ENCODE measurements at regions not wholly inside any gene's neighbourhood (a gene's known extent, or its start where the extent isn't known, plus 50 kb on each side); places are given as distances from the start of the nearest gene placed in this dataset.

DNA sequence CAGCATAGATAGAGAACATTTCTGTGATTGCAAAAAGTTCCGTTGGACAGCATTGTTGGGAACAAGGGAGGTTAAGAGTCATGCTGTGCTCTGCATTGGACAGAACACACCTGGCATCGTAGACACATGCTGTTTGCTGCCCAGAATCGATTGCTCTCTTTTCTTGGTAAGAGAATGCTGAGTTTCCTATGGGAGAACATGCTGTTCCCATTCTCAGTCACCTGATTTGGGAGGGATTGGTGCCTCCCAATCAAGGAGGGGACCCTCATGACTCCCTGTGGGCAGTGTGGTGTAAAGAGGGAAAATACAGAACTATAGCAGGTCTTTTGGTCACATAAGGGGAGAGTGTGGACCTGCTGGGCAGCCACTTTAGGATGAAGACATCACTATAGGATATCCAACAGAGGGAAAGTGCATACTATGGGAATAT, 555.4 kb upstream of the CLINT1 start:
- DNase-seq (ENCODE audit: low read depth in 4 of 4, low spot score in 3 of 4), result no peak

DNA sequence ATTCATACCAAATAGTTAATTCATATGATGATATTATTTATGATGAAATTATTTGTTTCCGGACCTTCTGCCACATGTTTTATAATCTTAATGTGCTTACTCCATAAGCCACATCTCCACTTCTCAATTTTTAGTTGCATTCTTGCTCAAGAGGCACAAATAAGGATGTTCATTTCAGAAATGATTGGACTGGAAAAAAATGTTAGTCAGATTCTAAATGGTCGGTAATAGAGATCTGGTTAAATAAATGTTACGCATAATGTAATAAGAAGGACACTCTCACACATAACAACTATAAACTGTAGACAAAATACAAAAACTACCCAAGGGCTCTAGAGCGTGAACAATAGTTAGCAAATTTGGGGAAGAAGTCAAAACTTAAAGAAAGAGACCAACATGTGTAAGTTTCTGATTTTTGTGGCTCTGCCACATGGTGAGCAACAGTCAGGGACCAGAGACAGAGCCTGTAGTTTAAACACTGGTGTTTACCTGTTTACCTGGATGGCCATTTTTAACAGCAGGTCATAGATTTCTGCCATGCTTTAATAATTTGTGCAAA, 554.3 kb upstream of the CLINT1 start:
- DNase-seq (ENCODE audit: low read depth in 4 of 4, low spot score in 3 of 4), result no peak

- no peak for DNase-seq (ENCODE audit: low read depth in 4 of 4, low spot score in 3 of 4)
Observed at GRCh38 chr5:158410976-158411375, 552.0 kb upstream of the CLINT1 start.

GRCh38 chr5:158409507-158409906, 550.6 kb upstream of the CLINT1 start:
- DNase-seq (ENCODE audit: low read depth in 4 of 4, low spot score in 3 of 4), result no peak

GRCh38 chr5:158407824-158408195, 548.9 kb upstream of the CLINT1 start:
- DNase-seq (ENCODE audit: low read depth in 4 of 4, low spot score in 3 of 4), result no peak

- no peak for DNase-seq (ENCODE audit: low read depth in 4 of 4, low spot score in 3 of 4)
Observed at GRCh38 chr5:158406884-158407823, 548.2 kb upstream of the CLINT1 start.

DNA sequence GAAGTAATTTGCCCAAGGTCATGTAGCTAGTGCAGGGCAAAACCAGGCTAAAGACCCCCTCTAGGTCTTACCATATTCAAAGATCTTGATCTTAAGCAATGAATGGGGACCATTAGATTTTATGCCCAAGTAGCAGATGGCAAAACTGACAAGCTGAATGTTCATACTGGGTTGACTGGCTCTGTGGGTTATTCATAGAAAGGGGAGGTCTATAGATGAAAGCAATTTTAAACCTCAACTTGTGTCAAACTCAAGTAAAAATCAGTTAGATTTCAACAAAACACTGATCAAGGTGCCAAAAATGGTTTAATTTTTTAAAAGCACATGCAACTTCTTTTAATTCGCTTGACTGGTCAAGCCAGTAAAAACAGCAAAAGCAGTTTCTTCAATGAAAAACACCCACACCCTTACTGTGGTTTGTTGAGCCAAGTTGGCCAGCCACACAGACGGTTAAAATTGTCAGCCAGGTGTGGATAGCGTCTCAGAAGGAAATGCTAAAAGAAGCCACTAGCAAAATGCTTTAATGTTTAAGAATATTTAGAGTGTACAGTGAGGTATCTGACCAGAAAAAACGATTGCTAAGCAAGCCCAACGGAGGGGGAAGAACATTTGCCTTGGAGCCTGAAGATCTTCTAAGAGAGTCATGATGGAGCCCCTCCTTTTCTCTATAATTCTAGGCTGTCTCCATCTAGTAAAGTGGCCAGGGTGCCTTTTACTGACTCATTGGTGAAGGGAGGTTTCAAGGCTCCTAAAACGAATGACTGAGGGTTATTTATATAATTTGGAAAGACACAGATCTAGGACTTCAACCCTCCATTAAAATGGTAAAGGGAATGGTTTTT, 539.6 kb upstream of the CLINT1 start:
- DNase-seq (ENCODE audit: low read depth in 4 of 4, low spot score in 3 of 4), result no peak

DNA sequence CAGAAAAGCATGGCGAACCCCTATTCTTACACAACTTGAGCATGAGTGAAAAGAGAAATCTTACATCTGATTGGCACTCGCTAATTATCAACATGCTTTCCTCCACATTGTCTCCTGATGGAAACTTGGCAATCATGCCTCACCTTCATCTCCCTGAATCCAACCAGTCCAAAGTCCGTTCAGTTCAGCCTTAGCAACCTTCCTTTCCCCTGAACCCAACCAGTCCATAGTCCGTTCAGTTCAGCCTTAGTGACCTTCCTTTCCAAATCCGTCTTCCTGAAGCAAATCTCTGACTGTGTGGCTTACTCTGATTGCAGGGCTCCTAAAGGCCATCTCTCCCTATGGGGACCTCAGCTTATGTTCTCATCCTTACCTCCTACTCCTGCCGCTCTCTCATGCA, 538.3 kb upstream of the CLINT1 start:
- DNase-seq (ENCODE audit: low read depth in 4 of 4, low spot score in 3 of 4), result no peak

- DNase-seq (ENCODE audit: low read depth in 4 of 4, low spot score in 3 of 4), result no peak
Observed at GRCh38 chr5:158394102-158394501, 535.2 kb upstream of the CLINT1 start.

DNA sequence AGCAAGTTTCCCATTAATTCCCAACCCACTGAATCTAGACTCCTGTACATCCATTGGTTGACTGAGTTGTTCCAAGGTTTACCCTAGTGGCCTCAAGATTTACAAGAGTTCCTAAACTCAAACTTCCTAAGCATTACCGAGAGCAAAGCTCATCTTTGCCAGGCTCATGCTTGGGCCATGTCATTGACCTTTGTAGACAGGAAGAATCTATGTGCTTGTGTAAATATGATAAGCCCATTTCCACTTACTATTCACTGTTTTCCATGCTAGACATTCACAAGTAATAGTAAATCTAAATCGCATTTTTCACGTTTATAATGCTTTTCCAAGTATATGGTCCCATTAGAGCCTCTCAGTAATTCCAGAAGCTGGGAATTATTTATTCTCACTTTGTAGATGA, 534.5 kb upstream of the CLINT1 start:
- no peak for DNase-seq (ENCODE audit: low read depth in 4 of 4, low spot score in 3 of 4)

DNA sequence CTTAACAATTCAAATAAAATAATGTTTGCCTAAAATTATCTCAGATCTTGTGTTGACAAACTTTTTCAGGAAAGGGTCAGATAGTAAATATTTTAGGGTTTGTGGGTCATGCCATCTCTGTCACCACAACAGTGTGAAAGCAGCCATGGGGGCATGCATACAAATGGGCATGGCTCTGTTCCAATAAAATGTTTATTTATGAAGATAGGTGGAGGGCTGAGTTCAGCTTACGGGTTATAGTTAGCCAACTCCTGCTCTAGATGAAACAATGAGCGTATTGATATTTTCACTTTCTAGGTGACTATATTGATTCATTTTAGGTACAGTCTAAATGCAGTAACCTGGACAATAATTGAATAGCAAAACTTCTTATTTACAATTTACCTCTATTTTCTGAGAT, 533.8 kb upstream of the CLINT1 start:
- DNase-seq (ENCODE audit: low read depth in 4 of 4, low spot score in 3 of 4), result no peak

DNA sequence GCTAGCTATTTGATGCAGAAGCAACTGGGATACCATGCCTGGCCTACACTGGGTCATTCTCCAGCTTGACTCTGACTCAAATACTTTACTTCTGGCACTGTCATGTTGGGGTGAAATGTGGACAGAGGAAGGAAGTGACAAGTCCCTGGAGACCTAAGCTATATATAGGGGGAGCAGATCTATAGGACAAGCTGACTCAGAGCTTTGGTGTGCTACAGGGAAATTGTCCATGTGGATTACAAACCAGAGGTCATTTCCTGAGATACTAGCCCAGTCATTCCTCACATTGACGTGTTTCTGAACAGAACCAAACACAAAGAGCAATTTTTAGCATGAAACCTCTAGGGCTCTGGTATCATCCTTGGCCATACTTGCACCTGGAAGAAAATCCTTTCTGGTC, 531.6 kb upstream of the CLINT1 start:
- no peak for DNase-seq (ENCODE audit: low read depth in 4 of 4, low spot score in 3 of 4)

DNA sequence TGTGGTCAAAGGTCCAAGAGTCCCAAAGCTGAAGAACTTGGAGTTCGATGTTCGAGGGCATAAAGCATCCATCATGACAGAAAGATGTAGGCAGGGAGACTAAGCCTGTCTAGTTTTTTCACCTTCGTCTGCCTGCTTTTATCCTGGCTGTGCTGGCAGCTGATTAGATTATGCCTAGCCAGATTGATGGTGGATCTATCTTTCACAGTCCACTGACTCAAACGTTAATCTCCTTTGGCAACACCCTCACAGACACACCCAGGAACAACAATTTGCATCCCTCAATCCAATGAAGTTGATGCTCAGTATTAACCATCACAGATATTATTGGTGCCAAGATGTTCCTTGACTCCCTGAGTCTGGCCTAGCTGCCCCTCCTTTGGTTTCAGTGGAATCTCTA, 530.8 kb upstream of the CLINT1 start:
- no peak for DNase-seq (ENCODE audit: low read depth in 4 of 4, low spot score in 3 of 4)

GRCh38 chr5:158388021-158388420, 529.1 kb upstream of the CLINT1 start:
- DNase-seq (ENCODE audit: low read depth in 4 of 4, low spot score in 3 of 4), result no peak

- no peak for DNase-seq (ENCODE audit: low read depth in 4 of 4, low spot score in 3 of 4)
Observed at GRCh38 chr5:158387499-158387898, 528.6 kb upstream of the CLINT1 start.

GRCh38 chr5:158385982-158386381, 527.0 kb upstream of the CLINT1 start:
- no peak for DNase-seq (ENCODE audit: low read depth in 4 of 4, low spot score in 3 of 4)

GRCh38 chr5:158384535-158385481, 525.9 kb upstream of the CLINT1 start:
- DNase-seq (ENCODE audit: low read depth in 4 of 4, low spot score in 3 of 4), result no peak

DNA sequence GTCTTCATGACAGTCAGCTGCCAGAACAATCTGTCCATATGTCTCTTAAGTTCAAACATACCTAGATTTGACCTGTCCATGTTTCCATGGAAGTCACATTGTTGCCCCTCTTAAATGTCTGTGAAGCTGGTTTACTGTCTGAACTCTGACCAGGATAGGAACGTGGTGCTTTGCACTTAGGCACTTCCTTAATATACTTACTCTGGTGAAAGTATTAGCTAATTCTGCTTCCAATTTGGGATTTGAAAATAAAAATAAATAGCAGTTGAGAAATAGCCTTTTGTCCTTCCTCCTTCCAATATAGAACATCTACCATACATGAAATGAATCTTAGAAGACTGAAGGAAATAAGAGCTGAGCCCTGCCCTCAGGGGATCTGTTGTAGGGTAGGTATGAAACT, 524.5 kb upstream of the CLINT1 start:
- DNase-seq (ENCODE audit: low read depth in 4 of 4, low spot score in 3 of 4), result no peak

DNA sequence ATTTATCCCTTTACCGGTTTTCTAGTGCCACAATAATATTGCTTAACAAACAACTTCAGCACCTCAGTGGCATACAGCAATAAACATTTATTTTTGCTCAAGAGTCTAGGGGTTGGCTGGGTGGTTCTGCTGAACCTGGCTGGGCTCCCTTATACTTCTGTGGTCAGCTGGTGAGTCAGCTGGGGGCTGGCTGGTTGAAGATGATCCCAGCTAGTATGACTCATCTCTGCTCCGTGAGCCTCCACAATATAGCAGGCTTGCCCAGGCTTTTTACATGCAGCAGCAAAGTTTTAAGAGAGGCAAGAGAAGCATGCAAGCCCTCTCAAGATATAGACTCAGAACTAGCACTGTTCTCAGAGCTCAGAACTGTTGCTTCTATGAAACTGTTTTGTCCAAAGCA, 523.5 kb upstream of the CLINT1 start:
- DNase-seq (ENCODE audit: low read depth in 4 of 4, low spot score in 3 of 4), result no peak

DNA sequence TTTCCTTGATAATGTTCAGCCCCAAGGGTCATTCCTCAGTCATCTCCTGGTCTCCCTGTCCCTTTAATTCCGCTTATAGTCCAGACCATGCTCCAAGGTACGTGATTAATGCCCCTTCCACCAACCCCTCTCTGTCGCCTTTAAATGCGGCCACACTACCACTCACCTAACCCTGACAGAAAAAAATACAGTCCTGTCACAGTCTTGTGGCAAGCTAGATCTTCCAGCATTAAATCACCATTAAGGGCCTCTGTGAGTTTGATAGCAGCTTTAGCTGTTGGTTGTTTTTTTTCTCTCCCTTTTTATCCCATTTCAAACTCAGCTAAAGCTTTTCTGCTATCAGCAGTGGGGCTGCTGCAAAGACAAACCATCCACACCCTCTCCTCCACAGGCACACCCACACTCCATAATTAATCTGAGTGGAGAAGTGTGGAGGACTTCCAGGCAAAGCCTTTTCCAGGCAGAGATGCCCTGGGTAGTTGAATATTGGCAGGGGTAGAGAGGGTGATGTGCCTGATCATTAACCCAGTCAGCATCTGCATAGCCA, 522.7 kb upstream of the CLINT1 start:
- no peak for DNase-seq (ENCODE audit: low read depth in 4 of 4, low spot score in 3 of 4)
